AG04450 (cell line): ENCODE measurements at regions not wholly inside any gene's neighbourhood (a gene's known extent, or its start where the extent isn't known, plus 50 kb on each side); places are given as distances from the start of the nearest gene placed in this dataset.

ENCODE experiments used
- CTCF ChIA-PET: fragments of 300-600, 350-600 bp; formaldehyde crosslinking; extraction: SDS; loops from one replicate; lab custom pipeline; 2022; ENCODE audit warnings: antibody characterized with exemption, inconsistent platforms; lab: Charles Lee
- POLR2A ChIA-PET: fragments of 350-600 bp; formaldehyde crosslinking; extraction: SDS; loops from one replicate; lab custom pipeline; 2021; ENCODE audit warnings: antibody characterized with exemption, inconsistent platforms; lab: Yijun Ruan, JAX
- DNase-seq: peaks from one replicate; pipeline ENCODE4 v3.0.0-alpha.2; 2011; ENCODE audit warnings: low read depth, low spot score
- H3K27ac ChIP-seq: one replicate; pipeline ENCODE4 v1.5.1; 2012; ENCODE audit warnings: low read depth, low read length, control low read depth
- H3K27me3 ChIP-seq: one replicate; pipeline ENCODE4 v1.6.0; 2012; ENCODE audit warnings: low read length; ENCODE audit not compliant: control insufficient read depth, insufficient read depth
- H3K4me3 ChIP-seq: 2 replicates; pipeline ENCODE4 v1.5.1; 2011; ENCODE audit warnings: mild to moderate bottlenecking, low read depth, low read length, control low read depth
- H3K9me3 ChIP-seq: 2 replicates; pipeline ENCODE4 v1.5.1; 2012; ENCODE audit warnings: low read length; ENCODE audit not compliant: control insufficient read depth, insufficient read depth
- CTCF ChIP-seq: IDR thresholded peaks from 2 replicates; pipeline ENCODE4 v1.5.1; 2011; ENCODE audit warnings: low read depth, low read length, control low read depth, inconsistent platforms

- ChIA-PET POLR2A (no interaction called here), CTCF (no interaction called here)
- no peak overlapping the region for H3K4me3 ChIP-seq
- peaks cover 98% of the 10 kb centered on the region for H3K9me3 ChIP-seq
- TF ChIP-seq CTCF = no peak
- H3K27ac ChIP-seq = no peak overlapping the region
- DNase-seq = no peak
- no peaks in the 10 kb centered on the region for H3K27me3 ChIP-seq
These were observed 1080.8 kb downstream of the BRD1 start for GRCh38 chr22:48746789-48747425.

GRCh38 chr22:48745842-48746788 lies 1081.6 kb downstream of the BRD1 start:
- Histone ChIP-seq H3K27ac (no peak overlapping the region), H3K9me3 (peaks cover 98% of the 10 kb centered on the region), H3K4me3 (no peak overlapping the region), H3K27me3 (no peaks in the 10 kb centered on the region)
- no peak for TF ChIP-seq CTCF
- POLR2A ChIA-PET = no interaction called here
- CTCF ChIA-PET = no interaction called here
- no peak for DNase-seq

- ChIA-PET CTCF (interaction anchor here (0.7 kb wide), 1 partner anchor 1670 kb away, joined by 3 read pairs; no protein-coding TSS in a partner anchor), POLR2A (no interaction called here)
- Histone ChIP-seq H3K9me3 (peaks cover 98% of the 10 kb centered on the region), H3K4me3 (no peak overlapping the region), H3K27me3 (no peaks in the 10 kb centered on the region), H3K27ac (no peak overlapping the region)
- DNase-seq = no peak
- TF ChIP-seq CTCF = no peak
These were observed 1082.5 kb downstream of the BRD1 start for GRCh38 chr22:48744967-48745841.

- DNase-seq = no peak
- CTCF ChIA-PET = no interaction called here
- peaks cover 98% of the 10 kb centered on the region for H3K9me3 ChIP-seq
These were observed 1083.4 kb downstream of the BRD1 start for GRCh38 chr22:48744283-48744641.

More at GRCh38 chr22:48744283-48744641, 1083.4 kb downstream of the BRD1 start:
- Histone ChIP-seq H3K27ac (no peak overlapping the region), H3K27me3 (no peaks in the 10 kb centered on the region), H3K4me3 (no peak overlapping the region)
- TF ChIP-seq CTCF = no peak
- POLR2A ChIA-PET = no interaction called here
